Sigmoid colon (tissue), 6 donors: ENCODE measurements at regions not wholly inside any gene's neighbourhood (a gene's known extent, or its start where the extent isn't known, plus 50 kb on each side); places are given as distances from the start of the nearest gene placed in this dataset.

Experiments used
- DNase-seq: peaks from one replicate; pipeline ENCODE4 v3.0.0-alpha.2; 2019
- H3K27ac ChIP-seq, 4 donors: fragments of 200-600 bp; sonication (generic); one replicate each; pipeline ENCODE4 v1.5.1; 2016 to 2019; ENCODE audit warnings: mild to moderate bottlenecking in 1 of 4
- H3K27me3 ChIP-seq, 3 donors: fragments of 200-600 bp; sonication (generic); one replicate each; pipeline ENCODE4 v1.5.1; 2019; ENCODE audit warnings: mild to moderate bottlenecking in 1 of 3
- H3K36me3 ChIP-seq, 4 donors: fragments of 200-600 bp; sonication (generic); one replicate each; pipeline ENCODE4 v1.5.1; 2016 to 2019
- H3K4me1 ChIP-seq, 4 donors: fragments of 200-600 bp; sonication (generic); one replicate each; pipeline ENCODE4 v1.5.1; 2017 to 2019
- H3K4me3 ChIP-seq, 4 donors: fragments of 200-600 bp; sonication (generic); one replicate each; pipeline ENCODE4 v1.5.1; 2017 to 2019; ENCODE audit warnings: mild to moderate bottlenecking in 2 of 4, moderate library complexity in 1 of 4
- H3K9me3 ChIP-seq, 4 donors: fragments of 200-600 bp in 3 of 4; sonication (generic) in 3 of 4; one replicate each; pipeline versions ENCODE4 v1.5.1 to v1.6.1; 2013 to 2019
- CTCF ChIP-seq, 4 experiments: fragments of 450-650 bp in 3 of 4; fragments of 200-600 bp in 1 of 4; IDR thresholded peaks; one replicate each; pipeline ENCODE4 v1.5.1; 2016 to 2019; ENCODE audit warnings: antibody characterized with exemption in 4 of 4, mild to moderate bottlenecking in 3 of 4, moderate library complexity in 2 of 4
- EP300 ChIP-seq, 4 donors: sonication (generic); formaldehyde crosslinking; IDR thresholded peaks; one replicate each; pipeline ENCODE4 v1.6.1; 2017; ENCODE audit warnings: antibody characterized with exemption in 4 of 4
- POLR2A ChIP-seq, 2 donors: fragments of 450-650 bp; IDR thresholded peaks; one replicate each; pipeline ENCODE4 v1.6.1; 2016; ENCODE audit warnings: antibody characterized with exemption in 2 of 2, mild to moderate bottlenecking in 2 of 2, moderate library complexity in 2 of 2
- POLR2AphosphoS5 ChIP-seq, 4 donors: sonication (generic); formaldehyde crosslinking; IDR thresholded peaks; one replicate each; pipeline ENCODE4 v1.6.1; 2017; ENCODE audit warnings: antibody characterized with exemption in 4 of 4
- WGBS, 2 donors: extraction: QIAGEN DNeasy Blood & Tissue Kit; methylation state at CpG; one replicate each; pipeline ENCODE4 v1.1.7; 2013; 5-methylcytosine and 5-hydroxymethylcytosine counted together
- intact Hi-C: fragments of 100-400 bp; cut with DNase I; formaldehyde crosslinking; loops from one replicate; pipeline ENCODE4 v1.15.1; 2023
- donor health status: healthy with polysubstance abuse.
- donor health status: healthy.

GRCh38 chr4:14701896-14702295 is 300.4 kb upstream of the CPEB2 start:
- no peak for DNase-seq
- no peaks in the 10 kb centered on the region for H3K36me3 ChIP-seq

GRCh38 chr4:14708574-14708973 is 293.7 kb upstream of the CPEB2 start:
- Histone ChIP-seq H3K36me3 (no peaks in the 10 kb centered on the region), H3K9me3 (no peaks in the 10 kb centered on the region), H3K27me3 (no peaks in the 10 kb centered on the region), H3K4me1 (peaks cover 0 to 6% (median 0%) of the 10 kb centered on the region in 4 donors), H3K4me3 (no peak overlapping the region), H3K27ac (no peak overlapping the region)
- no peak for TF ChIP-seq CTCF (IDR thresholded peaks at IDR 0.05)
- no peak for TF ChIP-seq POLR2AphosphoS5 (IDR thresholded peaks at IDR 0.05)
- no peak for TF ChIP-seq POLR2A (IDR thresholded peaks at IDR 0.05)
- no peak for TF ChIP-seq EP300 (IDR thresholded peaks at IDR 0.05)
- intact Hi-C loops = no loop called here
- no peak for DNase-seq

More at GRCh38 chr4:14701896-14702295, 300.4 kb upstream of the CPEB2 start:
- TF ChIP-seq POLR2AphosphoS5 (IDR thresholded peaks at IDR 0.05) (no peak), EP300 (IDR thresholded peaks at IDR 0.05) (no peak), CTCF (IDR thresholded peaks at IDR 0.05) (no peak), POLR2A (IDR thresholded peaks at IDR 0.05) (no peak)
- Histone ChIP-seq H3K4me3 (no peak overlapping the region), H3K27ac (no peak overlapping the region), H3K27me3 (no peaks in the 10 kb centered on the region), H3K9me3 (no peaks in the 10 kb centered on the region), H3K4me1 (peaks cover 0 to 12% (median 10%) of the 10 kb centered on the region in 4 donors)
- intact Hi-C loops = no loop called here
- 78 to 83% methylated on average over 1 of the region's 1 CpG for WGBS, 2 donors

- intact Hi-C loops = no loop called here
- Histone ChIP-seq H3K4me3 (no peak overlapping the region), H3K27me3 (no peaks in the 10 kb centered on the region), H3K27ac (no peak overlapping the region), H3K4me1 (peaks cover 0 to 6% (median under 1%) of the 10 kb centered on the region in 4 donors), H3K9me3 (no peaks in the 10 kb centered on the region), H3K36me3 (no peaks in the 10 kb centered on the region)
- 38 to 60% methylated on average over 4 of the region's 4 CpGs for WGBS, 2 donors
- no peak for TF ChIP-seq CTCF (IDR thresholded peaks at IDR 0.05)
- no peak for TF ChIP-seq POLR2AphosphoS5 (IDR thresholded peaks at IDR 0.05)
- no peak for TF ChIP-seq EP300 (IDR thresholded peaks at IDR 0.05)
- TF ChIP-seq POLR2A (IDR thresholded peaks at IDR 0.05) = no peak
- no peak for DNase-seq
Observed at GRCh38 chr4:14711259-14711658, 291.0 kb upstream of the CPEB2 start.

GRCh38 chr4:14716691-14717090 is 285.6 kb upstream of the CPEB2 start:
- H3K4me1 ChIP-seq = peaks cover 0 to 24% (median 19%) of the 10 kb centered on the region in 4 donors
- intact Hi-C loops = no loop called here
- no peak overlapping the region for H3K27ac ChIP-seq
- no peaks in the 10 kb centered on the region for H3K27me3 ChIP-seq
- TF ChIP-seq CTCF (IDR thresholded peaks at IDR 0.05) = no peak
- no peak for TF ChIP-seq EP300 (IDR thresholded peaks at IDR 0.05)
- TF ChIP-seq POLR2AphosphoS5 (IDR thresholded peaks at IDR 0.05) = no peak
- no peak for TF ChIP-seq POLR2A (IDR thresholded peaks at IDR 0.05)
- H3K36me3 ChIP-seq = no peaks in the 10 kb centered on the region
- H3K9me3 ChIP-seq = no peaks in the 10 kb centered on the region
- DNase-seq = no peak
- H3K4me3 ChIP-seq = no peak overlapping the region
- WGBS, 2 donors = 45 to 58% methylated on average over 6 of the region's 6 CpGs

GRCh38 chr4:14719053-14719452 is 283.2 kb upstream of the CPEB2 start:
- Histone ChIP-seq H3K27ac (no peak overlapping the region), H3K4me1 (peaks cover 0 to 20% (median 18%) of the 10 kb centered on the region in 4 donors), H3K4me3 (no peak overlapping the region), H3K9me3 (no peaks in the 10 kb centered on the region), H3K27me3 (no peaks in the 10 kb centered on the region), H3K36me3 (no peaks in the 10 kb centered on the region)
- no peak for TF ChIP-seq CTCF (IDR thresholded peaks at IDR 0.05)
- no peak for TF ChIP-seq EP300 (IDR thresholded peaks at IDR 0.05)
- no peak for TF ChIP-seq POLR2A (IDR thresholded peaks at IDR 0.05)
- no peak for TF ChIP-seq POLR2AphosphoS5 (IDR thresholded peaks at IDR 0.05)
- no peak for DNase-seq
- 35 to 51% methylated on average over 3 of the region's 3 CpGs for WGBS, 2 donors
- intact Hi-C loops = no loop called here
